SHP77 (cell line): ENCODE measurements at regions not wholly inside any gene's neighbourhood (a gene's known extent, or its start where the extent isn't known, plus 50 kb on each side); places are given as distances from the start of the nearest gene placed in this dataset.
A peak's percentile ranks its signal among the peaks of the same experiment; 100 is the strongest.
"Not testable (repeated sequence)": the region's sequence is repeated elsewhere in the genome, so short reads cannot be mapped to it uniquely, and the experiment has no call there.

ENCODE experiments used
- DNase-seq, 2 experiments: peaks; one replicate each; lab custom pipeline; 2025; lab: John Stamatoyannopoulos, UW

DNA sequence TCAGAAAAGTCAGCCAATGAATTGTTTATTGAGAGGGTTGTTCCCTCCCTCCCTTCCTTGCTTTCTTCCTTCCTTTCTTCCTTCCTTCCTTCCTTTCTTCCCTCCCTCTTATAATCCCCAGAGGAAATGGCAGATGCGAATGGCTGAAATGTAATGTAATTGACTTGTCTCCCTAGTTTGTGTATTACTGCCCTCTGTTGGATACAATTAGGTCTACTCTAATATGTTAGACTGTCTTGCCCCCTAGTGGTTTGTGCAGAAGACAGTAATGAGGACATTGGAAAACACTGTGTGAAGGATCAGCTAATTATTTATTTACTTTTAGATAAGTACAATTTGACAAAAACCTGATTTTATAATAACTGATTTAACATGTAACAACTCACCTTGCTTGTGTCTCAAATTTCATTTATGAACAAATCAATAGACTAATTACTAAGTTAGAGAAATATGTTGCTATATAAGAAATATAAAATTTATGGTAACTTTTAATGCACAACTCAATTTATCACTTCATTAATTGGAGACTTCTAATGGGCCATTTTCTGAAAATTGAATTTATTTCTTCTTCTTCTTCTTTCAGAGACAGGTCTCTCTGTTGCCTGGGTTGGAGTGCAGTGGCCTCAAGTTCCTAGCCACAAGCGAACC is 229.8 kb upstream of the LRIG3 start:
- DNase-seq = peak; percentile 81 to 84

DNA sequence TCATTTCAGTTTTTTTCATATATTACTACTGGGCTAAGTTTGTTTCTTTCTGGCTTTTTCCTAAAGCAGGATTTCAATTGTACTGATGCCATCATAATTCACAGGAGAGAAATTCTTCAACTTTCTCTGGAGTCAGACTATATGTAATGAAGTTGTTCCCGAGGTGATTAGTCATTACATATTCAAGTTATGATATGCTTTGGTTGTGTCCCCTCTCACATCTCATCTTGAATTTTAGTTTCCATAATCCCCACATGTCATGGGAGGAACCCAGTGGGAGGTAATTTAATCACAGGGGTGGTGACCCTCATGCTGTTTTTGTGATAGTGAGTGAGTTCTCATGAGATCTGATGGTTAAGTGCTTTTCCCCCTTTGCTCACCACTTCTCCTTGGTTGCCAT is 227.5 kb upstream of the LRIG3 start:
- no peak for DNase-seq

GRCh38 chr12:59142183-59142790 is 222.0 kb upstream of the LRIG3 start:
- DNase-seq = no peak

- DNase-seq = no peak
Observed at GRCh38 chr12:59134750-59135149, 214.4 kb upstream of the LRIG3 start.

DNA sequence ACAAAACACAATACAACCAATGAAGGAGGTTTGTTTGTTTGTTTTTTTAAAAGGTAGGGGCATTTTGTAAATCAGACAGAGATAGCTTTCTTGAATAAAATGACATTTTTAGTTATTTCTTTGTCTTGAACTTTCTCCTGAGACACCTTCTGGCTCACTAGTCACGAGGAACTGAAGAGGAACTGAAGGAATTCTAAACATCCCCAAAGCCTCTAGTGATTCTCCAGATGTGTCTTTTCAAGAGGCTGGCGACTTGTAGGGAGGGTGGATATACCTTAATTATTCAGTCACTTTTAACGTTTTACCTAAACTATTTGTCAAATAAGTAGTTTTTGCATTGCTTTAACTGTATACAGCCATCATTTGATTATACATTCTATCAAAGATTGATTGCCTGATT is 211.2 kb upstream of the LRIG3 start:
- no peak for DNase-seq

- no peak for DNase-seq
Observed at GRCh38 chr12:59122784-59123183, 202.5 kb upstream of the LRIG3 start.

GRCh38 chr12:59121451-59121850 is 201.1 kb upstream of the LRIG3 start:
- no peak for DNase-seq

- no peak for DNase-seq
Observed at GRCh38 chr12:59119676-59120075, 199.4 kb upstream of the LRIG3 start.

DNA sequence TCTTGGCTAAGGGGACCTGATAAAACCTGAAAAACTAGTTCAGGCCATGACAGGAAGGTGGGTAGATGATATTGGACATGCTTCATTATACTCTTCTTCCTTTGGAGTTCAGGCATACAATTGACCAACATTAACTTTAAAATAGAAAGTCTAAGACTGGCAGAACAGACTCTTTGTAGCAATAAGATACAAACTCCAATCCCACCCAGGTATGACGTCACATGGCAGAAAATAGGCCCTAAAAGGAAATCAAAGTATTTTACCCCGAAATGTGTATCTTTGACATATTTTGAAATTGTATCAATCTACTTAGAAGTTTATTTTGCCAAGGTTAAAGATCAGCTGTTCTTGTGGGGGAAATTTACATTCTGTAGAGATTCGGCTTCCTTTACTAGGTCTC is 198.1 kb upstream of the LRIG3 start:
- DNase-seq = no peak

DNA sequence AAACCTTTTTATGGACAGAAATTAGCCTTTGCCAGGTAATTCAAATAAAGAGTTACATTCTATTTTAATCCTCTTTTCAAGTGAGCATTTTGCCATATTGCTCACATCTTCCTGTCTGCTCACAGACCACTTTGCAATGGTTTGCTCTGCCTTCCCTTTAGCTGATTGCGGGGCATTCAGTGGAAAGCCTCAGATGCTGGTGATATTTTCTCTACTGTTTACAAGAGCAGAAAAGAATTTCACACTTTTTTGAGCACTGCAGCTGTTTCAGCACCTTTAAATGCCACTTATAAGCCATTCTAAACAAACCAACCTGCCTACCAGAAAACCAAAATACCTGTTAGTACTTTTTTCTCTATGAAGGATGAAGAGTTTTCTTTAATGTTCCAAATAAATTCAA is 195.7 kb upstream of the LRIG3 start:
- no peak for DNase-seq

- no peak for DNase-seq
Observed at GRCh38 chr12:59115526-59115925, 195.2 kb upstream of the LRIG3 start.

DNA sequence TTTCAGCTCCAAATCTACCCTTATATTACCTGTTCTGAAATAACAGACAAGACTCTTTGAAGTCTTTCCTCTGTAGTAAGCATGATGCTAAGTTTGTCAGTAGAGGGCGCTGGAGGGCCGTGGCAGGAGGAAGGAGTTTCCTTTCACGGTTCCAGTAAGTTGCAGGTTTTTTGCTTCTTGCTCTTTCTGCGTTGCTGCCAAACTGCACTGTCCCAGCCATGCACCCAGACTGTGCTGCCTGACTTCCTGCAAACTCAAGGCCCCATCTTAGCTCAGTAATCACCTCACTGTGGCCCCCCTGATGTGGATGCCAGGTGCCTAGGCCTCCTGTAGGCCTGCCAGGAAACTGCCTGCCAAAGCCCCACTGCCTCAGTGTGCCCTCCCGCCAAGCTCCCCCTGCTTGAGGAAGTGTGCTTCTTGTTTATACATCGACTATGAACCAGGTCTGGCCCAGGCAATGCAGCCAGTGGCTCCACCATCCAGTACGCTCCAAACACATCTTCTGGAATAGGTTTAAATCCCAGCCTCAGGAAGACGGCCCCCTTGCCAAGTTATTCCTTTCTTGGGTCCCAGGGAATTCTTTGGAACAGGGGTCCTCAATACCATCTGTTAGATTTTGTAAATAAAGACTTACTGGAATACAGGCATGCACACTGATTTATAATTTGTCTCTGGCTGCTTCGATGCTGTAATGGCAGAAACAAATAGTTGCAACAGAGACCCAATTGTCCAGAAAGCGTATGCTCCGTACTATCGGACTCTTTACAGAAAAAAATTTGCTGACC is 193.7 kb upstream of the LRIG3 start:
- peak; percentile 67 to 78 for DNase-seq

- no peak for DNase-seq
Observed at GRCh38 chr12:59111851-59112250, 191.5 kb upstream of the LRIG3 start.

DNA sequence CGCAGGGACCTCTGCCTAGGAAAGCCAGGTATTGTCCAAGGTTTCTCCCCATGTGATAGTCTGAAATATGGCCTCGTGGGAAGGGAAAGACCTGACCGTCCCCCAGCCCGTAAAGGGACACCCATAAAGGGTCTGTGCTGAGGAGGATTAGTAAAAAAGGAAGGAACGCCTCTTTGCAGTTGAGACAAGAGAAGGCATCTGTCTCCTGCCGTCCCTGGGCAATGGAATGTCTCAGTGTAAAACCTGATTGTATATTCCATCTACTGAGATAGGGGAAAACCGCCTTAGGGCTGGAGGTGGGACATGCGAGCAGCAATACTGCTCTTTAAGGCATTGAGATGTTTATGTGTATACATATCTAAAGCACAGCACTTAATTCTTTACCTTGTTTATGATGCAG is 188.2 kb upstream of the LRIG3 start:
- not testable (repeated sequence) for DNase-seq

DNA sequence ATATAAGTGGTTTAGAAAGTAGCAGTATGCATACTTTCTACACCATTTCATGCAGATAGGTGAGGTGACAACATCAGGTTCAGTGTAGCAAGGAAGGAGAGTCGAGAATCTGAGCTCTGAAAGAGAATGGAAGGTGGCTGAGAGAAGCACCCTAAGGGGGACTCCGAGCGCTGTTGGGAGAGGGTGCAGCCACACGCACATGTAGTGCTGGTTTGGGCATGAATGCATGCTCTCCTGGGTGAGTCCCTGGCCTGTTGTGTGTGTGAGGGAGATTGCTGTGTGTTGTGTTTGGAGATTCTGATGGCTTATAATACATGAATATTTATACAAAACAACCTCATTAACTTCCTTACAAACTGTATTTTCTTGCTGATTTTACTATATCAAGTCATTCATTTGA is 180.3 kb upstream of the LRIG3 start:
- no peak for DNase-seq

DNA sequence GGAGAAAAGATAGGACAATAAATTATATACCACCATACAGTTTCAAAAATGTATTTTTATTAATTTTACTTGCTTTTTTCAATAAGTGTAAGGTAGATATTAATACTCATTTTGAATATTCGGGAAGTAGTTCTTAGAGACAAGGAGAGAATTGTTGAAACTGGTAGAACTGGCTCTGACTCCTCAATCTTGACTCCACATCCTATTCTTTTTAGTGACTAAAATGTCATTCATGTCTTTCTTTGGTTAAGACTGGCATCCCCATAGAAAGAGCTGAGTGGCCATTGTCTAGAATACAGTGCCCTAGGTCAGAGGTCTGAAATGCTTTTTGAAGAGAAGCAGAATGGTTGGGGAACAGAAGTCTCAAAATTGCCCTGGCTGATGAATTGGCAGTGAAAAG is 177.6 kb upstream of the LRIG3 start:
- DNase-seq = no peak

DNA sequence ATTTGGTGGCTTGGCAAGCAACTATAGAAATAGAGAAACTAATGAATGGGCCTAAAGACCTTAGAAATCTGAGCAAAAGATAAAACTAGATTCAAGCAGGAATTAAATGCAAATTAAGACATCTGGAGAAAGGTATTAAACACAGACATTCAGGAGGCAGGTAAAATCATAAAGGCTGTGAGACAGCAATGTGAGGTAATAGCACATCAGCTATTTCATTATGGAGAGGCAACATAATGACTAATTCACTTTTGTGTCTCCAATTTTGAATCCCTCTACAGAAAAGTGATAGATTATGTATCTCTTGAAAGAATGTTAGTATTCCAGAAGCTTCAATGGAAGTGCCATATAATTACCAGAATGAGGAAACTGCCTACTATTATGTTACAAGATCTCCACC is 175.9 kb upstream of the LRIG3 start:
- no peak for DNase-seq

DNA sequence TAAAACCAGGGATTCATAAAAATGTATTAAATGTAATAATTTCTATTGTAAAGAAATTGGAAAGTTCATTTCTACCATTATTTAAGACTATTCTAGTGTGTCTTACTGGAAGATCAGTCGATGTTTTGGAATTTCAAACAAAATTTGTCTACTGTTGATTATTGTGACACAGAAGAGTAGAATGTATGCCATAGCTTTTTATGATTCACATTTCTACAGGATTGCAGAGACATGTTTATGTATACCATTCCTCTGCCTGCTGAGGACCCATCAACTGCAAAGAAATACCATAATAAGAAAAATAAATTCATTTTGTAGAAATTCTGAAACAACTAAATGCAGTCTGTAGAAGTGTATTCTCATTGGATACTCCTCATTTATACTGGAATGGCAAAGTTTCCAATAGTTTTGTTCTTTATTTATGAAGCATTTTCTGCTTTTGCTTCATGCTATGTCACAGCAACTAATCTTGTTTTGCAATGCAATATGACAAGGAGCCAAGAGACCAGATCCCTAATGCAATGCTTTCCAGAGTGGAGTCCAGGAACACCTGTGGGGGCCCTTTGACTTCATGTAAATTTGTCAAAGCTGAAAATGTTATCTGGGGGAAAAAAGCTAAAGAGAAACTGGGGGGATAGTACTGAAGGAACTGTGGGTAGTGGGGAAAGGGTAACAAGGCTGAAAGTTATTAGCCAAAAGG is 172.9 kb upstream of the LRIG3 start:
- no peak for DNase-seq

GRCh38 chr12:59088673-59089072 is 168.4 kb upstream of the LRIG3 start:
- no peak for DNase-seq

GRCh38 chr12:59087691-59088090 is 167.4 kb upstream of the LRIG3 start:
- no peak for DNase-seq

DNA sequence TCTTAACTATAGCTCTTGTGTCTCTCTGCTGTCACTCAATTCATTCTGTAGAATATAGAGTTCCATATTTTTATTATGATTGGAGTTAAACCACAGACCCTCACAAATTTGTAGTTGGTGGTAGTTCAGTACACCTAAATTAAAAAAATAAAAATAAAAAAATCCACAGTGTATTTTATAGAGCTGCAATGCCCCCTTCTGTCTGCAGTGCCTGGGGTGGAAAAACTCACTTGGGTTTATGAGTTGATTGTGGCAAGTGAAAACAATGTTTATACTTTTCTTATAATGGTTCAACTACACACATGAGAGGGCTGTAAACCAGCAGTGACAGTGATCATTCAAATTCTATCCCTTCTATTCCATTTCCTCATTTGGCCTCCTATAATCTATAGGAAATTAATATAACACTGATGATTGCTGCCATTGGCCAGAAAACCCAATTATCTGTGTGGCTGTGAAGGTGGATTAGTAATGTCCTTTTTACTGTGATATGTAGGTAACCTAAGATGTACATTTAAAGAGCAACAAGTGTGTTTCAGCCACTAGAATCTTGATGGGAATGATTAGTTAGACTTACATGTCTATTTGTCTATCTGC is 166.9 kb upstream of the LRIG3 start:
- no peak for DNase-seq

GRCh38 chr12:59086126-59086525 is 165.8 kb upstream of the LRIG3 start:
- peak; percentile 84 to 86 for DNase-seq
